IMR-90 (cell line): ENCODE measurements at regions not wholly inside any gene's neighbourhood (a gene's known extent, or its start where the extent isn't known, plus 50 kb on each side); places are given as distances from the start of the nearest gene placed in this dataset.

Experiments
- ATAC-seq: fragments of 200-7000 bp; cut with Tn5 transposase; 2 replicates; pipeline ENCODE4 v1.9.1; 2020; ENCODE audit warnings: low read depth, mild to moderate bottlenecking, moderate library complexity
- BruUV-seq: library from RNA; stranded (reverse); fragments of 400-500 nt; replicated peaks from 2 replicates; lab custom pipeline; 2021; lab: Mats Ljungman, UMichigan
- CTCF ChIA-PET: fragments of 300-600 bp; formaldehyde crosslinking; extraction: SDS; loops from one replicate; lab custom pipeline; 2021; ENCODE audit warnings: antibody characterized with exemption; lab: Yijun Ruan, JAX
- POLR2A ChIA-PET: fragments of 300-600 bp; sonication (Branson Sonifier 250); formaldehyde crosslinking; loops from one replicate; lab custom pipeline; 2022; ENCODE audit warnings: antibody characterized with exemption; ENCODE audit not compliant: unreplicated experiment; lab: Charles Lee
- DNase-seq: peaks from one replicate; pipeline ENCODE4 v3.0.0; 2013
- H2AFZ ChIP-seq: replicated peaks from 2 replicates; pipeline ENCODE3; 2013; ENCODE audit warnings: low read length, mild to moderate bottlenecking; ENCODE audit not compliant: poor library complexity
- H2AK5ac ChIP-seq: 2 replicates; pipeline ENCODE4 v1.6.1; 2013; ENCODE audit warnings: low read depth, low read length, inconsistent platforms
- H2AK9ac ChIP-seq: replicated peaks from 2 replicates; pipeline ENCODE3; 2013; ENCODE audit warnings: mild to moderate bottlenecking, low read depth, low read length, moderate library complexity; ENCODE audit not compliant: poor library complexity
- H2BK120ac ChIP-seq: 2 replicates; pipeline ENCODE4 v1.6.1; 2013; ENCODE audit warnings: low read depth, low read length, inconsistent platforms
- H2BK15ac ChIP-seq: 3 replicates; pipeline ENCODE4 v1.6.1; 2013; ENCODE audit warnings: low read depth, low read length, inconsistent platforms
- H2BK20ac ChIP-seq: 2 replicates; pipeline ENCODE4 v1.6.1; 2013; ENCODE audit warnings: low read depth, mild to moderate bottlenecking, inconsistent platforms, low read length, moderate library complexity
- H2BK5ac ChIP-seq: 2 replicates; pipeline ENCODE4 v1.6.1; 2013; ENCODE audit warnings: mild to moderate bottlenecking, low read depth, low read length, inconsistent platforms; ENCODE audit not compliant: poor library complexity, severe bottlenecking
- H3K14ac ChIP-seq: replicated peaks from 2 replicates; pipeline ENCODE4 v1.6.1; 2013; ENCODE audit warnings: low read depth, low read length, inconsistent platforms
- H3K18ac ChIP-seq: 2 replicates; pipeline ENCODE4 v1.6.1; 2013; ENCODE audit warnings: low read depth, low read length, control low read depth
- H3K23ac ChIP-seq: 2 replicates; pipeline ENCODE4 v1.6.1; 2013; ENCODE audit warnings: low read depth, low read length, inconsistent platforms
- H3K27ac ChIP-seq: 2 replicates; pipeline ENCODE4 v1.5.1; 2013; ENCODE audit warnings: mild to moderate bottlenecking, control low read depth, low read length; ENCODE audit not compliant: insufficient read depth
- H3K27me3 ChIP-seq: 2 replicates; pipeline ENCODE4 v1.6.1; 2013; ENCODE audit warnings: low read length; ENCODE audit not compliant: control insufficient read depth, insufficient read depth
- H3K36me3 ChIP-seq: 2 replicates; pipeline ENCODE4 v1.6.1; 2013; ENCODE audit warnings: low read length, mixed read lengths; ENCODE audit not compliant: control insufficient read depth, insufficient read depth
- H3K4ac ChIP-seq: 2 replicates; pipeline ENCODE4 v1.6.1; 2013; ENCODE audit warnings: low read depth, low read length, inconsistent platforms
- H3K4me1 ChIP-seq: 2 replicates; pipeline ENCODE4 v1.6.1; 2013; ENCODE audit warnings: low read length, mixed read lengths; ENCODE audit not compliant: control insufficient read depth, insufficient read depth
- H3K4me2 ChIP-seq: 2 replicates; pipeline ENCODE4 v1.6.1; 2013; ENCODE audit warnings: low read depth, mild to moderate bottlenecking, control low read depth, low read length, moderate library complexity
- H3K4me3 ChIP-seq: 2 replicates; pipeline ENCODE4 v1.5.1; 2013; ENCODE audit warnings: low read depth, mild to moderate bottlenecking, control low read depth, low read length, moderate library complexity; ENCODE audit not compliant: insufficient read depth
- H3K56ac ChIP-seq: 2 replicates; pipeline ENCODE4 v1.6.1; 2013; ENCODE audit warnings: low read length, inconsistent platforms; ENCODE audit not compliant: insufficient read depth; ENCODE audit errors: extremely low read depth
- H3K79me1 ChIP-seq, 2 experiments: 2 replicates each; pipeline ENCODE4 v1.6.1; 2013; ENCODE audit warnings: low read length in 2 of 2, inconsistent platforms in 1 of 2, low read depth in 1 of 2
- H3K9ac ChIP-seq: 2 replicates; pipeline ENCODE4 v1.6.1; 2013; ENCODE audit warnings: low read depth, low read length, control low read depth
- H3K9me1 ChIP-seq: 2 replicates; pipeline ENCODE4 v1.6.1; 2013; ENCODE audit warnings: low read length, inconsistent platforms; ENCODE audit not compliant: insufficient read depth
- H3K9me3 ChIP-seq: 2 replicates; pipeline ENCODE4 v1.6.1; 2013; ENCODE audit warnings: low read length; ENCODE audit not compliant: control insufficient read depth, insufficient read depth
- H4K20me1 ChIP-seq: 2 replicates; pipeline ENCODE4 v1.6.1; 2013; ENCODE audit warnings: low read length, inconsistent platforms; ENCODE audit not compliant: insufficient read depth
- H4K5ac ChIP-seq: 2 replicates; pipeline ENCODE4 v1.6.1; 2013; ENCODE audit warnings: mild to moderate bottlenecking, low read depth, low read length, control low read depth
- H4K8ac ChIP-seq, 2 experiments: 2 replicates each; pipeline ENCODE4 v1.6.1; 2013; ENCODE audit warnings: low read depth in 2 of 2, low read length in 2 of 2, control low read depth in 1 of 2, inconsistent platforms in 1 of 2
- H4K91ac ChIP-seq: 2 replicates; pipeline ENCODE4 v1.6.1; 2013; ENCODE audit warnings: low read depth, low read length, inconsistent platforms; ENCODE audit not compliant: insufficient read depth
- FOS ChIP-seq: fragments of 150-350 bp; IDR thresholded peaks from 2 replicates; pipeline ENCODE4 v1.6.1; 2016; ENCODE audit warnings: low read depth, low read length
- WGBS, 2 experiments: methylation state at CpG; one replicate each; pipeline versions ENCODE4 v1.1.5 to v1.1.7; 2013; ENCODE audit warnings: missing lambda C conversion rate in 2 of 2; ENCODE audit not compliant: insufficient read length in 1 of 2; ENCODE audit errors: extremely low coverage in 2 of 2; 5-methylcytosine and 5-hydroxymethylcytosine counted together
- dilution Hi-C: fragments of 300-500 bp; cut with HindIII; formaldehyde crosslinking; loops from one replicate; pipeline ENCODE4 v1.14.3; 2018; ENCODE audit warnings: low sequenced_read_pairs; ENCODE audit not compliant: unreplicated experiment
- in situ Hi-C: fragments of 300-500 bp; cut with MboI; formaldehyde crosslinking; loops from 3 replicates; pipeline ENCODE4 v1.14.3; 2019; ENCODE audit warnings: low sequenced_read_pairs, inconsistent platforms, mixed read lengths
- intact Hi-C: fragments of 100-400 bp; cut with micrococcal nuclease; formaldehyde crosslinking; loops from 2 replicates; pipeline ENCODE4 v1.10.0; 2022

- H3K56ac ChIP-seq = no peak overlapping the region
- BruUV-seq = no TSS peak
- H3K9me3 ChIP-seq = no peaks in the 10 kb centered on the region
- H2BK20ac ChIP-seq = peak overlapping the region; percentile 65; the same call in 1 of the 2 replicates
- dilution Hi-C loops (no loop called here), intact Hi-C loops (no loop called here), in situ Hi-C loops (no loop called here)
- no peaks in the 10 kb centered on the region for H4K20me1 ChIP-seq
- 0 out of 2 replicates have a peak overlapping the region, but pooled peaks have one; percentile 36 for H3K14ac ChIP-seq
- peak overlapping the region; percentile 65 for H2BK120ac ChIP-seq
- peak overlapping the region; percentile 84; the same call in 1 of the 2 replicates for H3K23ac ChIP-seq
- H3K4ac ChIP-seq = peak overlapping the region; percentile 43; the same call in 1 of the 2 replicates
- H2AK9ac ChIP-seq = no peak overlapping the region
- no peak for TF ChIP-seq FOS
- H3K27me3 ChIP-seq = no peaks in the 10 kb centered on the region
- ChIA-PET POLR2A (no interaction called here), CTCF (no interaction called here)
- no peaks in the 10 kb centered on the region for H3K36me3 ChIP-seq
- ATAC-seq (peak; percentile 63), DNase-seq (peak; percentile 70)
- H3K9ac ChIP-seq = no peak overlapping the region
- peak overlapping the region; percentile 35; the same call in 1 of the 2 replicates for H2AK5ac ChIP-seq
- H3K4me1 ChIP-seq = peaks cover 13% of the 10 kb centered on the region
- H4K8ac ChIP-seq = peak overlapping the region; percentile 1 to 41; a peak in 2 of 4 replicates
- H4K91ac ChIP-seq = peak overlapping the region; percentile 14; the same call in 1 of the 2 replicates
- no CpG with 5 or more reads among the region's 6 CpGs for WGBS, 2 experiments
- H2BK5ac ChIP-seq = peak overlapping the region; percentile 60
- peak overlapping the region; percentile 11 for H3K18ac ChIP-seq
- H2AFZ ChIP-seq = no peak overlapping the region
- no peak overlapping the region for H3K4me3 ChIP-seq
- H3K9me1 ChIP-seq = peaks cover 2% of the 10 kb centered on the region; the same call in 1 of the 2 replicates
- H3K4me2 ChIP-seq = no peak overlapping the region
- no peak overlapping the region for H3K27ac ChIP-seq
- H4K5ac ChIP-seq = peak overlapping the region; percentile 67; the same call in 1 of the 2 replicates
- H3K79me1 ChIP-seq = no peaks in the 10 kb centered on the region
- H2BK15ac ChIP-seq = peak overlapping the region; percentile 27; the same call in 1 of the 3 replicates
Observed at GRCh38 chr2:195572895-195573683, 83.9 kb upstream of the SLC39A10 start.
